Activated CD4-positive, alpha-beta T cell treated with anti-CD3 and anti-CD28 coated beads, Interleukin-2, Interleukin-6, amounts not matched to agents 100 ng/mL and 50 ng/mL, durations not matched to agents 16 hours and 8 hours (primary cell): ENCODE measurements at regions not wholly inside any gene's neighbourhood (a gene's known extent, or its start where the extent isn't known, plus 50 kb on each side); places are given as distances from the start of the nearest gene placed in this dataset.

Source experiments
- DNase-seq: peaks from one replicate; pipeline ENCODE4 v3.0.0-alpha.2; 2020

GRCh38 chr18:65547046-65547445, 203.8 kb upstream of the CDH7 start:
- DNase-seq, result no peak

GRCh38 chr18:65544701-65545100, 206.1 kb upstream of the CDH7 start:
- DNase-seq, result no peak

GRCh38 chr18:65527879-65528633, 222.8 kb upstream of the CDH7 start:
- no peak for DNase-seq

GRCh38 chr18:65526099-65526498, 224.7 kb upstream of the CDH7 start:
- DNase-seq, result no peak

- DNase-seq, result no peak
Measured at GRCh38 chr18:65523461-65523860, 227.4 kb upstream of the CDH7 start.

- DNase-seq, result no peak
Measured at GRCh38 chr18:65522907-65523306, 227.9 kb upstream of the CDH7 start.

GRCh38 chr18:65516209-65516608, 234.6 kb upstream of the CDH7 start:
- DNase-seq, result no peak

- no peak for DNase-seq
Measured at GRCh38 chr18:65498605-65499004, 252.2 kb upstream of the CDH7 start.

GRCh38 chr18:65487569-65487968, 263.2 kb upstream of the CDH7 start:
- DNase-seq, result no peak

GRCh38 chr18:65477455-65477854, 273.4 kb upstream of the CDH7 start:
- no peak for DNase-seq

- no peak for DNase-seq
Measured at GRCh38 chr18:65468881-65469280, 281.9 kb upstream of the CDH7 start.

GRCh38 chr18:65464361-65464760, 286.5 kb upstream of the CDH7 start:
- no peak for DNase-seq

GRCh38 chr18:65459741-65460140, 291.1 kb upstream of the CDH7 start:
- no peak for DNase-seq

- no peak for DNase-seq
Measured at GRCh38 chr18:65458871-65459270, 291.9 kb upstream of the CDH7 start.

GRCh38 chr18:65439188-65439587, 311.6 kb upstream of the CDH7 start:
- DNase-seq, result no peak

- no peak for DNase-seq
Measured at GRCh38 chr18:65436430-65436829, 314.4 kb upstream of the CDH7 start.

- no peak for DNase-seq
Measured at GRCh38 chr18:65435534-65435933, 315.3 kb upstream of the CDH7 start.

GRCh38 chr18:65429601-65430000, 321.2 kb upstream of the CDH7 start:
- no peak for DNase-seq

GRCh38 chr18:65425366-65425765, 325.4 kb upstream of the CDH7 start:
- no peak for DNase-seq

GRCh38 chr18:65423776-65424175, 327.0 kb upstream of the CDH7 start:
- DNase-seq, result no peak

GRCh38 chr18:65422544-65423136, 328.2 kb upstream of the CDH7 start:
- no peak for DNase-seq

- DNase-seq, result no peak
Measured at GRCh38 chr18:65415098-65415497, 335.7 kb upstream of the CDH7 start.

- no peak for DNase-seq
Measured at GRCh38 chr18:65414501-65414900, 336.3 kb upstream of the CDH7 start.

- DNase-seq, result no peak
Measured at GRCh38 chr18:65411061-65411460, 339.8 kb upstream of the CDH7 start.

GRCh38 chr18:65409261-65409660, 341.6 kb upstream of the CDH7 start:
- DNase-seq, result no peak
